Adrenal gland (tissue), 5 donors: ENCODE measurements at regions not wholly inside any gene's neighbourhood (a gene's known extent, or its start where the extent isn't known, plus 50 kb on each side); places are given as distances from the start of the nearest gene placed in this dataset.

Experiments used
- CTCF ChIP-seq, 6 experiments: fragments of 450-650 bp in 4 of 6; fragments of 200-600 bp in 2 of 6; sonication (generic) in 1 of 6; IDR thresholded peaks; 1 replicate in 5 of 6; 2 replicates in 1 of 6; pipeline versions ENCODE4 v1.5.1 to v1.8.0; 2016 to 2021; ENCODE audit warnings: antibody characterized with exemption in 6 of 6, mild to moderate bottlenecking in 2 of 6, moderate library complexity in 1 of 6
- POLR2A ChIP-seq, 2 donors: fragments of 450-650 bp; IDR thresholded peaks; one replicate each; pipeline ENCODE4 v1.6.1; 2017; ENCODE audit warnings: antibody characterized with exemption in 2 of 2, mild to moderate bottlenecking in 2 of 2, moderate library complexity in 1 of 2
- donor health status: DM: no; HTN: no; CAD: no.

- TF ChIP-seq POLR2A (IDR thresholded peaks at IDR 0.05) (no peak), CTCF (IDR thresholded peaks at IDR 0.05) (no peak)
Observed at GRCh38 chr7:112554591-112554990, 73.8 kb downstream of the LSMEM1 start.
